Parathyroid adenoma (tissue), 2 donors: ENCODE measurements at regions not wholly inside any gene's neighbourhood (a gene's known extent, or its start where the extent isn't known, plus 50 kb on each side); places are given as distances from the start of the nearest gene placed in this dataset.

ENCODE experiments used
- H2AFZ ChIP-seq: fragments of 300-600 bp; sonication (generic); one replicate; pipeline ENCODE4 v1.7.0; 2017; ENCODE audit warnings: antibody characterized with exemption, mild to moderate bottlenecking
- H3K27ac ChIP-seq: fragments of 300-600 bp; sonication (generic); one replicate; pipeline ENCODE4 v1.7.0; 2017
- H3K27me3 ChIP-seq: fragments of 300-600 bp; sonication (generic); one replicate; pipeline ENCODE4 v1.7.0; 2017; ENCODE audit warnings: low read length; ENCODE audit not compliant: control insufficient read depth, insufficient read depth
- H3K36me3 ChIP-seq: fragments of 300-600 bp; sonication (generic); one replicate; pipeline ENCODE4 v1.7.0; 2017; ENCODE audit warnings: low read length; ENCODE audit not compliant: control insufficient read depth, insufficient read depth
- H3K4me1 ChIP-seq: fragments of 300-600 bp; sonication (generic); one replicate; pipeline ENCODE4 v1.7.0; 2017; ENCODE audit warnings: control low read depth
- H3K4me2 ChIP-seq: fragments of 300-600 bp; sonication (generic); one replicate; pipeline ENCODE4 v1.7.0; 2017; ENCODE audit warnings: low read length
- H3K4me3 ChIP-seq: fragments of 300-600 bp; sonication (generic); one replicate; pipeline ENCODE4 v1.7.0; 2017; ENCODE audit warnings: low read depth, low read length
- H3K79me2 ChIP-seq: fragments of 300-600 bp; sonication (generic); one replicate; pipeline ENCODE4 v1.7.0; 2017; ENCODE audit warnings: control low read depth
- H3K9ac ChIP-seq: fragments of 300-600 bp; sonication (generic); one replicate; pipeline ENCODE4 v1.7.0; 2017; ENCODE audit warnings: mild to moderate bottlenecking
- H3K9me3 ChIP-seq: fragments of 300-600 bp; sonication (generic); one replicate; pipeline ENCODE4 v1.7.0; 2017; ENCODE audit warnings: low read length; ENCODE audit not compliant: control insufficient read depth
- TF ChIP-seq, protein P1 (sequence below): fragments of 300-600 bp; sonication (generic); IDR thresholded peaks from one replicate; pipeline ENCODE4 v1.7.0; 2017; ENCODE audit warnings: antibody characterized with exemption, mild to moderate bottlenecking
- donor health status: primary hyperparathyroidism.

- Histone ChIP-seq H3K79me2 (no peaks in the 10 kb centered on the region), H3K27ac (no peak overlapping the region), H3K4me2 (no peak overlapping the region), H2AFZ (no peak overlapping the region), H3K36me3 (no peaks in the 10 kb centered on the region), H3K27me3 (no peaks in the 10 kb centered on the region), H3K9me3 (no peaks in the 10 kb centered on the region), H3K4me1 (no peaks in the 10 kb centered on the region), H3K9ac (no peak overlapping the region), H3K4me3 (no peak overlapping the region)
- TF ChIP-seq, protein P1, sequence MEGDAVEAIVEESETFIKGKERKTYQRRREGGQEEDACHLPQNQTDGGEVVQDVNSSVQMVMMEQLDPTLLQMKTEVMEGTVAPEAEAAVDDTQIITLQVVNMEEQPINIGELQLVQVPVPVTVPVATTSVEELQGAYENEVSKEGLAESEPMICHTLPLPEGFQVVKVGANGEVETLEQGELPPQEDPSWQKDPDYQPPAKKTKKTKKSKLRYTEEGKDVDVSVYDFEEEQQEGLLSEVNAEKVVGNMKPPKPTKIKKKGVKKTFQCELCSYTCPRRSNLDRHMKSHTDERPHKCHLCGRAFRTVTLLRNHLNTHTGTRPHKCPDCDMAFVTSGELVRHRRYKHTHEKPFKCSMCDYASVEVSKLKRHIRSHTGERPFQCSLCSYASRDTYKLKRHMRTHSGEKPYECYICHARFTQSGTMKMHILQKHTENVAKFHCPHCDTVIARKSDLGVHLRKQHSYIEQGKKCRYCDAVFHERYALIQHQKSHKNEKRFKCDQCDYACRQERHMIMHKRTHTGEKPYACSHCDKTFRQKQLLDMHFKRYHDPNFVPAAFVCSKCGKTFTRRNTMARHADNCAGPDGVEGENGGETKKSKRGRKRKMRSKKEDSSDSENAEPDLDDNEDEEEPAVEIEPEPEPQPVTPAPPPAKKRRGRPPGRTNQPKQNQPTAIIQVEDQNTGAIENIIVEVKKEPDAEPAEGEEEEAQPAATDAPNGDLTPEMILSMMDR: no peak
Observed at GRCh38 chr10:44153918-44154670, 230.8 kb downstream of the CXCL12 start.

DNA sequence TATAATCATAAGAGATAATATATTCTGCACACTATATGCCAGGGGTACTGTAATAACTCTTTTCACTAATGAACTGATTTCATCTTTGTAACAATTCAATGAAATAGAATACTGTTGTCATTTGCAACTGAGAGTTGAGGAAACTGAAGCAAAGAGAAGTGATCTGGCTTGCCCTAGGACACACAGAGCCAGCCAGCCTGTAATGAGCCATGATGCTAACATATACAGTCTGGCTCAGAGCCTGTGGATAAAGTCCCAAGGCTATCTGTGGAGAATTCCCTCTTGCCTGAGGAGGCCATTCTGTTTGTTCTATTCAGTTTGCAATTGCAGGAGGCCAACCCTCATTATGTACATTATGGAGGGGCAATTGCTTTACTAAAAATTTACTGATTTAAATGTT is 241.3 kb downstream of the CXCL12 start:
- no peaks in the 10 kb centered on the region for H3K9me3 ChIP-seq
- H2AFZ ChIP-seq: no peak overlapping the region
- H3K4me1 ChIP-seq: no peaks in the 10 kb centered on the region
- H3K4me3 ChIP-seq: no peak overlapping the region
- H3K27me3 ChIP-seq: no peaks in the 10 kb centered on the region
- no peak overlapping the region for H3K27ac ChIP-seq
- no peak overlapping the region for H3K9ac ChIP-seq
- no peak overlapping the region for H3K4me2 ChIP-seq
- TF ChIP-seq, protein P1: no peak
- H3K79me2 ChIP-seq: no peaks in the 10 kb centered on the region
- H3K36me3 ChIP-seq: no peaks in the 10 kb centered on the region

GRCh38 chr10:44132361-44133289 is 252.3 kb downstream of the CXCL12 start:
- H2AFZ ChIP-seq: no peak overlapping the region
- no peaks in the 10 kb centered on the region for H3K36me3 ChIP-seq
- TF ChIP-seq, protein P1: no peak
- no peaks in the 10 kb centered on the region for H3K9me3 ChIP-seq
- no peak overlapping the region for H3K27ac ChIP-seq
- H3K27me3 ChIP-seq: no peaks in the 10 kb centered on the region
- H3K4me1 ChIP-seq: no peaks in the 10 kb centered on the region
- H3K79me2 ChIP-seq: no peaks in the 10 kb centered on the region
- no peak overlapping the region for H3K4me3 ChIP-seq
- no peak overlapping the region for H3K9ac ChIP-seq
- no peak overlapping the region for H3K4me2 ChIP-seq

DNA sequence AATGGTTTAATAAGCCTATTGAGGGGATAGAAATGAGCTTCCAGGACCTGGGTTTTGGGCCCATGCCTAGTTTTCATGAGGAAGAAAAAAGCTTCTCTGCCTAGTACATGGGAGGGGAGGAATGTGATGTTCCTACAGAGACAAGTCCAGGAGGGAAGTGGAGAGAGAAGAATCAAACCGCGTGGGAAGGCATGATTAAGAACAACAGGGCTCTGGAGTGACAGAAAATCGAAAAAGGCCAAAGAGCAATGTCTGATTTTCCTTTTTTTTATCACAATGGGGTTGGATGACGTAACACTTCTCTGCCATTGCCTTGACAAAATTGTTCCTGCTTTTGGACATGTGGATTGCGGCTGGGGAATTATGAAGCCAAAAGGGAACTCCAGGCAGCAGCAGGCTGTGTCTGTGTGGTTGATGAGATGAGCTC is 258.6 kb downstream of the CXCL12 start:
- H3K4me2 ChIP-seq: no peak overlapping the region
- no peaks in the 10 kb centered on the region for H3K4me1 ChIP-seq

More for the DNA sequence above, 258.6 kb downstream of the CXCL12 start:
- H3K9me3 ChIP-seq: no peaks in the 10 kb centered on the region
- no peak overlapping the region for H3K4me3 ChIP-seq
- no peak overlapping the region for H2AFZ ChIP-seq
- no peak overlapping the region for H3K27ac ChIP-seq
- H3K79me2 ChIP-seq: no peaks in the 10 kb centered on the region
- no peaks in the 10 kb centered on the region for H3K36me3 ChIP-seq
- no peak overlapping the region for H3K9ac ChIP-seq
- TF ChIP-seq, protein P1: no peak
- no peaks in the 10 kb centered on the region for H3K27me3 ChIP-seq
